Liver (tissue), 3 donors: ENCODE measurements at regions not wholly inside any gene's neighbourhood (a gene's known extent, or its start where the extent isn't known, plus 50 kb on each side); places are given as distances from the start of the nearest gene placed in this dataset.

ENCODE experiments used
- CTCF ChIP-seq: fragments of 150-350 bp; IDR thresholded peaks from 2 replicates; pipeline ENCODE4 v1.5.1; 2017; ENCODE audit warnings: improper control_type of control experiment, low read depth, low read length; ENCODE audit not compliant: missing input control
- RAD21 ChIP-seq, 2 donors: IDR thresholded peaks; 2 replicates each; pipeline ENCODE4 v1.6.1; 2016; ENCODE audit warnings: antibody characterized with exemption in 2 of 2, mild to moderate bottlenecking in 2 of 2
- SP1 ChIP-seq: IDR thresholded peaks from 2 replicates; pipeline ENCODE4 v1.6.1; 2018; ENCODE audit warnings: antibody characterized with exemption, mild to moderate bottlenecking
- donor health status: healthy.
- donor health status: healthy.

DNA sequence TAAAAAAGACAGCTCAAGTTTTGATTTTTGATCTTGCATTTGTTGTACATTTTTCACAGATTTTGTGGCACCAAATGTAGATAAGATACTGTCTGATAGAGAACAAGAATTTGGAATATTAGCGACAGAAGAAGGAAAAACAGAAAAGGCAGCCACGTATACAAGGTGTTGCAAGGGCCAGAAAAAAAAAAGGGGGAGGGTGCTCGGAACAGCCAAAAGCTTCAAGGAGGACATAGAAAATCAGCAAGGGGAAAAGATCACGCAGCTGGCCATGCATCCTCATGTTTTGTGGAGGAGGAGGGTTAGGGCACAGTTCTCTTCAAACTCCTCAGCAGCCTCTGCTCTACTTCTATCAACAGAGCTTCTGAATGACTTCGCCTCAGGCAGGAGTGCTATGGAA lies 80.7 kb upstream of the MROH9 start:
- TF ChIP-seq RAD21 (IDR thresholded peaks at IDR 0.05) (no peak), CTCF (no peak), SP1 (no peak)
